ENCODE measurements at regions not wholly inside any gene's neighbourhood (a gene's known extent, or its start where the extent isn't known, plus 50 kb on each side); places are given as distances from the start of the nearest gene placed in this dataset.

GRCh38 chr6:56407883-56408410 is 160.6 kb upstream of the COL21A1 start:
- no peak for DNase-seq
- H3K9me3 ChIP-seq: no peaks in the 10 kb centered on the region
- 86 to 91% methylated on average over 1 of the region's 1 CpG for WGBS, 2 donors
- H3K27ac ChIP-seq: no peak overlapping the region
- no peaks in the 10 kb centered on the region for H3K27me3 ChIP-seq
- no peaks in the 10 kb centered on the region for H3K36me3 ChIP-seq
- no peak for TF ChIP-seq POLR2A (IDR thresholded peaks at IDR 0.05)
- TF ChIP-seq, protein P1, sequence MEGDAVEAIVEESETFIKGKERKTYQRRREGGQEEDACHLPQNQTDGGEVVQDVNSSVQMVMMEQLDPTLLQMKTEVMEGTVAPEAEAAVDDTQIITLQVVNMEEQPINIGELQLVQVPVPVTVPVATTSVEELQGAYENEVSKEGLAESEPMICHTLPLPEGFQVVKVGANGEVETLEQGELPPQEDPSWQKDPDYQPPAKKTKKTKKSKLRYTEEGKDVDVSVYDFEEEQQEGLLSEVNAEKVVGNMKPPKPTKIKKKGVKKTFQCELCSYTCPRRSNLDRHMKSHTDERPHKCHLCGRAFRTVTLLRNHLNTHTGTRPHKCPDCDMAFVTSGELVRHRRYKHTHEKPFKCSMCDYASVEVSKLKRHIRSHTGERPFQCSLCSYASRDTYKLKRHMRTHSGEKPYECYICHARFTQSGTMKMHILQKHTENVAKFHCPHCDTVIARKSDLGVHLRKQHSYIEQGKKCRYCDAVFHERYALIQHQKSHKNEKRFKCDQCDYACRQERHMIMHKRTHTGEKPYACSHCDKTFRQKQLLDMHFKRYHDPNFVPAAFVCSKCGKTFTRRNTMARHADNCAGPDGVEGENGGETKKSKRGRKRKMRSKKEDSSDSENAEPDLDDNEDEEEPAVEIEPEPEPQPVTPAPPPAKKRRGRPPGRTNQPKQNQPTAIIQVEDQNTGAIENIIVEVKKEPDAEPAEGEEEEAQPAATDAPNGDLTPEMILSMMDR (IDR thresholded peaks at IDR 0.05): no peak
- intact Hi-C loops (cut with DNase I): no loop called here
- no peaks in the 10 kb centered on the region for H3K4me1 ChIP-seq
- no peak overlapping the region for H3K4me3 ChIP-seq

DNA sequence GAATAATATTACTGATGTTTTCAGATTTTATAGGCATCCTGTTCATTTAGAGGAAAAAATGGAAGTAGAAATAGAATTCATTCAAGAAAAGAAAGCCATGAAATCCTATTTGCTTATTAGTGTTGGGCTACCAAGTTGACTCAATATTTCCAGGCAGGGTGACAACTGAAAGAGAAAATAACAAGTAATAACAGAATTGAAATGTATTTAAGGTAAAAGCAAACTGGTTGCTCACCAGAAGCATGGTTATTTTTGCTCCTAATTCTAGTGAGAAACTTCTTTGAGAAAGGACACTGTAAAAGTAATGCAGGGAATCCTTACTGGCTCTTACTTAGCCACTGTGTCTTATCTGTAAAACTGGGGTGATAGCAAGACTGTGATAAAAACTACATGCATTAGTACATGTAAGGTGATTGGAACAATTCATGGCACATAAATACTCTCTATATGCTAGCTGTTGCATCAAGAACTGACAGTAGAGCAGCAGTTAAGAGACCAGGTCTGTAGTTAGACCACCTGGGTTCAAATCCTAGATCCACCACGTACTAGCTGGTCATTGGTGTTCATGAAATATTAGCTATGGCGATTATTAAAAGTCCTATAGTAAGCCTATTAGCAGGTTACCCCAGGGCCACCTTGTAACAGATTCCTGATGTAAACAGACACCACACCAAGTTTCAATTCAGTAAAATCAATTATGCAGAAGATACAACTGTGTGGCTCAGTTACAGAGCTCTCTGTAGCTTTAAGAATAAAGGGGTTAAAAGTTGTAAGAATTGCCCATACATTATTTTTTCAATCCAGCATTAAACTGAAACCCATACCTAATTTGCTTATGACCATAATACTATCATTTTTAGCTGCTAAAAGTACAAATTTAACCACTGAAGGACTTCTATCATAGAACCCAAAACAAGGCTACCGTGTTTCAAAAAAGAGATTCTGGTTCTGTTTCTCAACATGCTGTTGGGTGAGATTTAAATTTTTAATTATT is 159.2 kb upstream of the COL21A1 start:
- intact Hi-C loops (cut with DNase I): no loop called here
- Histone ChIP-seq H3K27me3 (no peaks in the 10 kb centered on the region), H3K9me3 (no peaks in the 10 kb centered on the region), H3K36me3 (no peaks in the 10 kb centered on the region), H3K27ac (no peak overlapping the region), H3K4me3 (no peak overlapping the region), H3K4me1 (no peaks in the 10 kb centered on the region)
- no peak for DNase-seq
- WGBS, 2 donors: 88 to 98% methylated on average over 3 of the region's 3 CpGs
- no peak for TF ChIP-seq POLR2A (IDR thresholded peaks at IDR 0.05)
- TF ChIP-seq, protein P1 (IDR thresholded peaks at IDR 0.05): no peak

- H3K4me1 ChIP-seq: no peaks in the 10 kb centered on the region
- no peak for TF ChIP-seq POLR2A (IDR thresholded peaks at IDR 0.05)
- TF ChIP-seq, protein P1 (IDR thresholded peaks at IDR 0.05): no peak
- no peaks in the 10 kb centered on the region for H3K36me3 ChIP-seq
- H3K27me3 ChIP-seq: no peaks in the 10 kb centered on the region
- H3K4me3 ChIP-seq: no peak overlapping the region
- 65 to 89% methylated on average over 2 of the region's 2 CpGs for WGBS, 2 donors
- intact Hi-C loops (cut with DNase I): no loop called here
- peak overlapping the region in 1 of 4 donors; percentile 41 for H3K27ac ChIP-seq
- DNase-seq: no peak
- H3K9me3 ChIP-seq: no peaks in the 10 kb centered on the region
Measured at GRCh38 chr6:56404599-56404998, 157.2 kb upstream of the COL21A1 start.

GRCh38 chr6:56403745-56404144 is 156.4 kb upstream of the COL21A1 start:
- Histone ChIP-seq H3K9me3 (no peaks in the 10 kb centered on the region), H3K4me1 (no peaks in the 10 kb centered on the region), H3K4me3 (no peak overlapping the region), H3K27me3 (no peaks in the 10 kb centered on the region), H3K36me3 (no peaks in the 10 kb centered on the region), H3K27ac (peak overlapping the region in 3 of 4 donors; percentile 8 to 41 (median 38))
- TF ChIP-seq, protein P1 (IDR thresholded peaks at IDR 0.05): no peak
- no peak for TF ChIP-seq POLR2A (IDR thresholded peaks at IDR 0.05)
- intact Hi-C loops (cut with DNase I): no loop called here
- 70 to 83% methylated on average over 2 of the region's 2 CpGs for WGBS, 2 donors
- DNase-seq: no peak

DNA sequence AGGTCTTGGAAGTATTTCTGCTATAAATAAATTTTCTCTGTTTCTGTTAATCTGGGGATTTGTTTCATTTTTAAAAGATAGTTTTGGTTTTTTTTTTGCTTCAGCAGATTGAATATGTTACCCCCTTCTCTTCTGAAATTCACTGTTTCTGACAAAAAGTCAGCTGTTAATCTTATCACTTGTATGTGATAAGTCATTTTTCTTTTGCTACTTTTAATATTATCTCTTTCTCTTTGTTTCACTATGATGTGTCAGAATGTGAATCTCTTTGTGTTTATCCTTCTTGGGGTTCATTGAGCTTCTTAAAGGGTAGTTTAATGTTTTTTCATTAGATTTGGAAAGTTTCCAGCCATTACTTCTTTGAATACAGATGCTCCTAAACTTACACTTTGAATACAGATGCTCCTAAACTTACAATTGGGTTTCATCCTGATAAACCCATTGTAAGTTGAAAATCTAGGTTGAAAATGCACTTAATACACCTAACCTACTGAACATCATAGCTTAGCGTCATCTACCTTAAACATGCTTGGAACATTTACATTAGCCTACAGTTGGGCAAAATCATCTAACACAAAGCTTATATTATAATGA is 154.2 kb upstream of the COL21A1 start:
- WGBS, 2 donors: 100% methylated on average over 1 of the region's 1 CpG
- no peaks in the 10 kb centered on the region for H3K9me3 ChIP-seq

More for the DNA sequence above, 154.2 kb upstream of the COL21A1 start:
- no peaks in the 10 kb centered on the region for H3K4me1 ChIP-seq
- no peak overlapping the region for H3K27ac ChIP-seq
- no peak for TF ChIP-seq POLR2A (IDR thresholded peaks at IDR 0.05)
- TF ChIP-seq, protein P1 (IDR thresholded peaks at IDR 0.05): no peak
- H3K36me3 ChIP-seq: no peaks in the 10 kb centered on the region
- H3K4me3 ChIP-seq: no peak overlapping the region
- no peak for DNase-seq
- intact Hi-C loops (cut with DNase I): no loop called here
- H3K27me3 ChIP-seq: no peaks in the 10 kb centered on the region
